HuH-7 (cell line): ENCODE measurements at regions not wholly inside any gene's neighbourhood (a gene's known extent, or its start where the extent isn't known, plus 50 kb on each side); places are given as distances from the start of the nearest gene placed in this dataset.
"Not testable (repeated sequence)": the region's sequence is repeated elsewhere in the genome, so short reads cannot be mapped to it uniquely, and the experiment has no call there.

Experiments used
- DNase-seq: peaks from one replicate; pipeline ENCODE4 v3.0.0; 2011; ENCODE audit warnings: low spot score

- DNase-seq = not testable (repeated sequence)
Measured at GRCh38 chr6:49097664-49098063, 365.4 kb downstream of the MMUT start.

GRCh38 chr6:49097116-49097515 lies 365.9 kb downstream of the MMUT start:
- no peak for DNase-seq

GRCh38 chr6:49088631-49089030 lies 374.4 kb downstream of the MMUT start:
- no peak for DNase-seq

GRCh38 chr6:49087369-49087768 lies 375.7 kb downstream of the MMUT start:
- DNase-seq = no peak

GRCh38 chr6:49082611-49083010 lies 380.4 kb downstream of the MMUT start:
- no peak for DNase-seq

GRCh38 chr6:49072885-49073620 lies 390.0 kb downstream of the MMUT start:
- DNase-seq = no peak

GRCh38 chr6:49072146-49072545 lies 390.9 kb downstream of the MMUT start:
- no peak for DNase-seq

- DNase-seq = no peak
Measured at GRCh38 chr6:49070411-49070810, 392.6 kb downstream of the MMUT start.

- no peak for DNase-seq
Measured at GRCh38 chr6:49054311-49054710, 408.7 kb downstream of the MMUT start.

GRCh38 chr6:49052901-49053300 lies 410.2 kb downstream of the MMUT start:
- no peak for DNase-seq

- DNase-seq = no peak
Measured at GRCh38 chr6:49051281-49051680, 411.8 kb downstream of the MMUT start.

- no peak for DNase-seq
Measured at GRCh38 chr6:49050584-49050983, 412.5 kb downstream of the MMUT start.

GRCh38 chr6:49038294-49038822 lies 424.7 kb downstream of the MMUT start:
- DNase-seq = no peak

GRCh38 chr6:49030251-49031020 lies 432.6 kb downstream of the MMUT start:
- no peak for DNase-seq

GRCh38 chr6:49027644-49028043 lies 435.4 kb downstream of the MMUT start:
- no peak for DNase-seq

- no peak for DNase-seq
Measured at GRCh38 chr6:49025273-49026240, 437.5 kb downstream of the MMUT start.

- no peak for DNase-seq
Measured at GRCh38 chr6:49004801-49005200, 458.3 kb downstream of the MMUT start.

GRCh38 chr6:49003348-49003747 lies 459.7 kb downstream of the MMUT start:
- no peak for DNase-seq

- no peak for DNase-seq
Measured at GRCh38 chr6:49001856-49002541, 461.1 kb downstream of the MMUT start.

GRCh38 chr6:48998574-48998973 lies 464.5 kb downstream of the MMUT start:
- DNase-seq = no peak

GRCh38 chr6:48996461-48997119 lies 466.5 kb downstream of the MMUT start:
- DNase-seq = no peak
